ELR (cell line): ENCODE measurements at regions not wholly inside any gene's neighbourhood (a gene's known extent, or its start where the extent isn't known, plus 50 kb on each side); places are given as distances from the start of the nearest gene placed in this dataset.
A peak's percentile ranks its signal among the peaks of the same experiment; 100 is the strongest.
"Not testable (repeated sequence)": the region's sequence is repeated elsewhere in the genome, so short reads cannot be mapped to it uniquely, and the experiment has no call there.

ENCODE experiments used
- DNase-seq: peaks from one replicate; pipeline ENCODE4 v3.0.0-alpha.2; 2015; ENCODE audit warnings: low read depth

GRCh38 chr2:190150413-190150812, 87.9 kb upstream of the MSTN start:
- no peak for DNase-seq

- no peak for DNase-seq
These were observed 87.4 kb upstream of the MSTN start for GRCh38 chr2:190149908-190150307.

- no peak for DNase-seq
These were observed 86.7 kb upstream of the MSTN start for GRCh38 chr2:190149200-190149599.

DNA sequence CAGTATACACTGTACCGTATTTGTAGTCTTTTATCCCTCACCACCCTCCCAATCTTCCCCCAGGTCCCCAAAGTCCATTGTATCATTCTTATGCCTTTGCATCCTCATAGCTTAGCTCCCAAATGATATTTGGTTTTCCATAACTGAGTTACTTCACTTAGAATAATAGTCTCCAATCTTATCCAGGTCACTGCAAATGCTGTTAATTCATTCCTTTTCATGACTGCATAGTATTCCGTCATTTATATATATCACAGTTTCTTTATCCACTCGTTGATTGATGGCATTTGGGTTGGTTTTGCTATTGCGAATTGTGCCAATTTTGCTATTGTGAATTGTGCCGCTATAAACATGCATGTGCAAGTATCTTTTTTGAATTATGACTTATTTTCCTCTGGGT, 83.6 kb upstream of the MSTN start:
- DNase-seq: not testable (repeated sequence)

GRCh38 chr2:190140474-190140873, 77.9 kb upstream of the MSTN start:
- not testable (repeated sequence) for DNase-seq

DNA sequence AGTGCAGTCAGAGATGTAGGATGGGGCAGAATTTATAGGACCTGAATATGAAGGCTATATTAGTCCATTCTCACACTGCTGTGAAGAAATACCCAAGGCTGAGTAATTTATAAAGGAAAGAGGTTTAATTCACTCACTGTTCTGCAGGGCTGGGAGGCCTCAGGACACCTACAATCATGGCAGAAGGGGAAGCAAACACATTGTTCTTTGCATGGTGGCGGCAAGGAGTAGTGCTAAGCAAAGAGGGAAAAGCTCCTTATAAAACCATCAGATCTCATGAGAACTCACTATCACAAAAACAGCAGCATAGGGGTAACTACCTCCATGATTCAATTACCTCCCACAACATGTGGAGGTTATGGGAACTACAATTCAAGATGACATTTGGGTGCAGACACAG, 76.8 kb upstream of the MSTN start:
- DNase-seq: no peak

DNA sequence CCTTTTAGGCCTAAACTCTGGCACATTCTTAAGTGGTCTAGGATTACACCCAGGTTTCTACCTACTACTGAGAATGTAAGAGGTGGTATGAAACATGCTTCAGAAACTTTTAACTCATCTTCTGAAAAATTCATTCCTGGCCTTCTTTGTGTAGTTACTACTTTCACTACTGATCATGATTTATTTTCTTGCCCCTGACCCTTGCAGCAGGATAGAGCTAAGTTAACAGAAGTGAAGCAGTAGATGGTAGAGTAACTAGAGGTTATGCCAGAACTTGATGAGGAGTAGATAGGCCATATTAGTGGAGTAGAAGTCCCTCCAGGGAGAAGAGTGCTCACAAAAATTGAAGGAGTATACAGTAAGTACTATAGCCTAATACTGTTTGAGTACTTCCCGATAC, 75.5 kb upstream of the MSTN start:
- DNase-seq: no peak

- DNase-seq: no peak
These were observed 75.0 kb upstream of the MSTN start for GRCh38 chr2:190137561-190137960.

DNA sequence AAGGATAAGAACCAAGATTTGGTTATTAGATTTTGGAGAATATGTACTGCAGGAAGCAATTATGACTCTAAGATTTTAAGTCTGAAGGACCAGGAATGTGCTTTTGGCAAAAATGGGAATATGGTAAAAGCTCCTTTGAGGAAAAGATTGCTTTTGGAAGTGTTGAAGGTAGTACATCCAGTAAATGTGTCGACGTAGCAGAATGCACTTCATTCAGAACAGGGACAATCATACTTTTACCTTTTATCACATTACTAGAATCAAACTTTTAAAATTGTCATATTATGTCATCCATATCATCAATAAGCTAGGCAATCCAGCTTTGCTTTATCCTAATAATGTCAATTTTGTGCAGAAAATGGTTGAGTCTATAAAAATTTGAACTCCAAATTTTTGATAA, 74.3 kb upstream of the MSTN start:
- no peak for DNase-seq

DNA sequence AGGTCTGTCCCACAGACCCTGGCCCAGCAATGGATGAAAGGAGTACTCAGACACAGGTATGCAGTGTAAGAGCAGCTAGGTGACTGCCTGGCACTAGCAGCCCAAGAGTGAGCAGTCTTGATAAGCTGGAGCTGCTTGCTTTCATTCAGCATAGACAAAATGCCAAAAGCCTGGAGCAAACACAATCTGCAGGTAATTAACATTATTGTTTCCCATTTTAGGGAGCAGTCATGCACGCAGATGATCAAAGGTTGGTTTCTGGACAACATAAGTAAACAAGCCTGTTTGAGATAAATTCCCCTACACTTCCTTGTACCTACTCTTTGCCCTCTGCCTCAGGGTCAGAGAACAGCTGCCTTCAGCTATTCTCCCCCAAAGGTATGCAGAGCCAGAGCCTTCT, 73.7 kb upstream of the MSTN start:
- DNase-seq: no peak

DNA sequence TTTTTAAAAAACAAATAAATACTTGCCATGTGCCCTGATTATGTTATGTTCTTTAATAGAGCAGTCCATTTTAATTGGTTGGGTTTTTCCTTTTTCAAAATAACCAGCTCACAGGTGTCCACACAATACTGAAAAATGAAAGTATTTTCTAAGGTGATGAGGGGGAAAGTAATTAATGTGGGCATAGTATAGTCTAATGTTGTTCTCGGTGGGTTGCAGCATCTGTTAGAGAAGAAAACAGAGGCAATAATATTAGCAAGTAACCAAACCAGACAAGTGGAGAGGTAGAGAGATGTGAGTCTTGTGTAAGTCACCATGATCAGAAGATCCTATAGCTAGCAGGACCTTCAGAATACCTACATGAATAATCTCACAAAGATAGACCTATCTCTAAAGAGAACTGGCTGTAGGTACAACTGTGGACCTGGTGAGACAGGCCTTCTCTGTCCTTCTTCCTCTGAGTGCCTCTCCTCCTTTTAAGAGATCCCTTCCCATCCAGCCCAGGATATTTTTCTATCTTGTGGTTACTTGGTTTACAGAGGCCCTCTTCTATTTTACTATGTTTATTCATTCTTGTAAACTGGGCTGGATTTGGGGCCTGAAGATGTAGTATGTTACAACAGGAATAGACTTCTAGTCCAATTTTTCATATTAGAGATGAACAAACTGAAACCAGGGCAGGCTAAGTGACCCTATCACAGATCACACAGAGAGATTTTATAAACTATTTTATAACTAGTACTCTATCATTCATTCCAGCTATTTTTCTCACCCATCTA, 67.1 kb upstream of the MSTN start:
- DNase-seq: no peak

DNA sequence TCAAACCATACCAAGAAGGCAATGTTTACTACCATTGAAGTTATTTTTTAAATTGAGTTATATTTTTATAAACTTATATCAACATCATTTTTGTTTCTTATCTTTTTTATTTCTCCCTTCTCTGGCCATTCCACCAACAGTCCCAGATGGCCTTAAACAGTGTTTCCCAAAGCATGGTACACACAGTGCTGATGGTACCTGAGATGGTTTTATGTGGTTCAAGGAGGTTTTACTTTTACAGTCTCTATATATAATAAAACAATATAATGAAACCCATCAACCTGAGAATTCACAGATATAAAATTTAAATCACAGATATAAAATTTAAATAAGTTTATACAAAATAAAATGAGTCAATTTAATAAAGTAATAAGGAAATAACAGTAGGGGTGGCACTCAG, 65.1 kb upstream of the MSTN start:
- DNase-seq: no peak

DNA sequence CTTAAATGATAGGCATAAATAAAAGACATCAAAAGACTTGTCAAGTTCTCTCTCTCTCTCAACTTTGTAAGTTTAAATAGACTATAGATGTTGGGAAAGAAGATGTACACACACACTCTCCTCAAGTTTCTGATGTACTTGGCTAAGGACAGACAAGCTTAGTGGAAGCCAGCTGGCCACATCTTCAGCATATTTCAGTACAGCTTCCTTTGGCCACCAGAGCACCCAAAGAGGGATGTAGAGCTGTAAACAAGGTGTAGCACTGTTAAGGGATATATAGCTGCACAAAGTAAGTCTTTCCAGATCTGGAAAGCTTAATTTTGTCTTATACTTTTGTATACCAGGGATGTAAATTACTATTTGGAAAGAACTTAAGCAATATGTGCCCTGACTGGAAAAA, 64.3 kb upstream of the MSTN start:
- DNase-seq: no peak

DNA sequence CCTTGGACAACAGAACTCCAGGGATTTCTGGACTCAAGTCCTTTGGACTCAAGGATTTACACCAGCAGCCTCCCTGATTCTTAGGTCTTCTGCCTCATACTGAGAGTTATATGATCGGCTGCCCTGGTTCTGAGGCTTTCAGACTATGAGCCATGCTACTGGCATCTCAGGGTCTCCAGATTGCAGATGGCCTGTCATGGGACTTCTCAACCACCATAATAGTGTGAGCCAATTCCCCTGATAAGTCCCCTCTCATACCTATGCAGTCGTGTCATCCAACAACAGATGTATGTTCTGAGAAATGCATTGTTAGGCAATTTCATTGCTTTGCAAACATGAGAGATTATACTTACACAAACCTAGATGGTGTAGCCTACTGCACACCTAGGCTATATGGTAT, 61.4 kb upstream of the MSTN start:
- peak; percentile 70 for DNase-seq

GRCh38 chr2:190121971-190122370, 59.4 kb upstream of the MSTN start:
- DNase-seq: peak; percentile 46

- DNase-seq: no peak
These were observed 58.8 kb upstream of the MSTN start for GRCh38 chr2:190121305-190121704.

- no peak for DNase-seq
These were observed 57.5 kb upstream of the MSTN start for GRCh38 chr2:190119923-190120590.

- DNase-seq: no peak
These were observed 56.7 kb upstream of the MSTN start for GRCh38 chr2:190119257-190119656.

GRCh38 chr2:190117305-190117704, 54.8 kb upstream of the MSTN start:
- no peak for DNase-seq

- no peak for DNase-seq
These were observed 50.5 kb upstream of the MSTN start for GRCh38 chr2:190113000-190113399.
